ENCODE measurements at regions not wholly inside any gene's neighbourhood (a gene's known extent, or its start where the extent isn't known, plus 50 kb on each side); places are given as distances from the start of the nearest gene placed in this dataset.
A peak's percentile ranks its signal among the peaks of the same experiment; 100 is the strongest.

DNA sequence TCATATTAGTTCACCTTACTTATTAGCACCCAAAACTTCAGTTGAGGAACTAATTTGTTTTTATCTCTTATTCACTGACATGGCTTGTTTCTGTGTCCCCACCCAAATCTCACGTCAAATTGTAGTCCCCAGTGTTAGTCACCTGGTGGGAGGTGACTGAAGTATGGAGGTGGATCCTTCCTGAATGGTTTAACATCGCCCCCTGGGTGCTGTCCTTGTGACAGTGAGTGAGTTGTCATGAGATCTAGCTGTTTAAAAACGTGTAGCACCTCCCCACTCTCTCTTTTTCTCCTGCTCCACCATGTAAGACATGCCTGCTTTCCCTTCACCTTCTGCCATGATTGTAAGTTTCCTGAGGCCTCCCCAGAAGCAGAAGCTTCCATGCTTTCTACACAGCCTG lies 75.0 kb upstream of the HECTD2 start:
- intact Hi-C loops (cut with DNase I) = no loop called here
- DNase-seq = no peak

DNA sequence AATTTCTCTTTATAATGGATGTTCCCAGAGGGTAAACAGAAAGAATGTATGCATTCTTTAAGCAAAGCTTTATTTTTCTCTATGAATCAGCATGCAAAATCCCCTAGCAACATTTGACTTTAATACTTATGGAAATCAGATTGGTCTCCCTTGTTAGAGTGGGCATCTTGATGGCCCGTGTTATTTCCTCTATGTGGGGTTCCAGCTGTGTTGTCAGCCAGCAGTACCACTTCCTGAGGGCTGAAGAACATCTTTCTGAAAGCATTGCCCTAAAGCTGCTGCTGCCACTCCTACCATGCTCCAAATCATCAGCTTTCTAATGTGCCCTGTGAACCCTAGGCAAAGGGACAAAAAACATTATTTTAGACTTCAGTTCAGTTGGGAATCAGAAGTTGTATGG lies 70.4 kb upstream of the HECTD2 start:
- no peak for DNase-seq
- intact Hi-C loops (cut with DNase I) = no loop called here

DNA sequence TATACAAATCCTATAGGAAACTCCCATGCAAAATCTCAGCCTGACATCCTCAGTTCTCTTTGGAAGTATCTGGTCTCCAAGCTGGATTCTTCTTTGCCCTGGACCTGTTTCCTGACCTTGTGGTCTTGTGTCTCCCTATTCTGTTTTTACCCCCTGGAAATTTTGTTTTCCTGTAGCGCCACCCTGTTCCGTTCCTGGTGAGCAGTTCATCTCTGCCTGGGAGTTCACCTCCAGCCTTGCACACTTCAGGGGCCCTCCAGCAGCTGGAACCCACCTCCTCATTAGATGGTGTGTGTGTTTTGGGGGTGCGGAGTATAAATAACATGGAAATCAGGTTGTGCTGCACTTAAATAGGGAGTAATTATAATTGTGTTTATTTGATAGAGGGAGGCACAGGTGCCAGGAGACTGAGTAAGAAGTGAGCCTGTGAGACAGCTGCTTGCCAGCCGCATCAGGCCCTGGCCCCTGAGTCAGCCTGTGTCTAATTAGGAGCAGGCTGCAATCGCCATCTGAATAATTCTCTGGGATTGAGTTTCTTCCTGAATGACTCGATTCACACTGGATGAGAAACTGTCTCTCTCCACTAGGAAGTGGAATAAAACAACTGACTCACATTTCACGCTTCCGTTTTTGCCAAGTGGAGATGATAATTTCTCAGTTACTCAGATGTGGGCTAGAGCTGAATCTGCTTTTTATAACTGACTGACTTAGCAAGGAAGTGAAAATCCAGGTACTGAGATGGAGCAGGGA lies 69.4 kb upstream of the HECTD2 start:
- DNase-seq = peak in 9 of 10 donors; percentile 11 to 94 (median 44)
- intact Hi-C loops (cut with DNase I) = no loop called here

DNA sequence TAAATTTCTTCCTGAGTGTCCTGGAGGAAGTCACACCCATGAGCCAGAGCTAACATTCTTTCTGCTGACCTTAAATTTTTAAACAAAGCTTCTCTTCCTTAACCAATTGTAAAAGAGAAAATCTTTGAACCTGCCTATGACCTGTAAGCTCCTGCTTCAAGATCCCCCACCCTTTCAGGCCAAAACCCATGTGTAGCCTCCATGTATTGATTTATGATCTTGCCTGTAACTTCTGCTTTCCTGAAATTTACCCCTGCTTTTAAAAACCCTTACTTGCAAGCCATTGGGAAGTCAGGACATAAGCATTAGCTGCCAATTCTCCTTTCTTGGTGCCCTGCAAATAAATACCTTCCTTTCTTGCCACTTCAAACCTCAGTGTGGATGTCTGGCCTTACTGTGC lies 68.5 kb upstream of the HECTD2 start:
- intact Hi-C loops (cut with DNase I) = no loop called here
- no peak for DNase-seq

DNA sequence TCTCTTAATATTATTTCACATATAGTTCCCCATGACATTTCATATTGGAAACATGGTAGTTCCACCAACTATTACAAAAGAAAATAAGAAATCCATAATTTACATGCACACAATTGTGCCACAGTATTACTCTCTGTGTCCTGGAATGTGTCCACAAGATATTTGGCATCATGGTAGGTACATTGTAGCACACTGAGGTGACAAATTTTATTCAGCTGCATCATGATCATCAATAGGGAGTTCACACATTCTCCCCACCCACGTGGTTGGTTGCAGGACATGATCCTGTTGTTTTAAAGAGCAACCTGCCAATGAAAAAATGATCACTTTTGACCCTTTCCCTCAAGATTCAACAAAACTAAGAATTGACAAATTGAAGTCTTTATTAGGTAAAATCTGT lies 67.1 kb upstream of the HECTD2 start:
- intact Hi-C loops (cut with DNase I) = no loop called here
- DNase-seq = no peak

DNA sequence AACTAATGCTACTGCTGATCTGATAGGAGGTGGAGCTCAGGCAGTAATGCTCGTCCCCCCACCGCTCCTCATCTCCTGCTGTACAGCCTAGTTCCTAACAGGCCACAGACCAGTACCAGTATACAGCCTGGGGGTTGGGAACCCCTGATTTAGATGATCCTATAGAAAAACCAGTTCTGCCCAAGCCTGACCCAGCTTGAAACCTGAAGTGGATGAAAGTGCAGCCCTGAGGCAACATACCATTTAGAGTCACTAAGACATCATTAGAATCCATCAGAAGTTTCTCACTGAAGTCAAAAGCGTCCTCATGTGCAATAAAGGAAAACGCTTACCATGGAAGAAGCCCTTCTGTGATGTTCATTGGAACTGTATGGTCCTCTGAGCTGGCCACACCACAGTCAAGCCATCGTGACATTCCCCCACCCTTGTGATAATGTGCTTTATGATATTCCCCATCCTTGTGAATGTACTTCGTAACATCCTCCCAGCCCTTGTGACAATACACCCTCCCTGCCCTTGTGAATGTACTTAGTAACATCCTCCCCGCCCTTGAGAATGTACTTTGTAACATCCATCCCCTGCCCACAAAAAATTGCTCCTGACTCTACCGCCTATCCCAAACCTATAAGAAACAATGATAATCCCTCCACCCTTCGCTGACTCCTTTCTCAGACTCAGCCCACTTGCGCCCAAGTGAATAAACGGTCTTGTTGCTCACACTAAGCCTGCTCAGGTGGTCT lies 65.9 kb upstream of the HECTD2 start:
- DNase-seq = no peak
- intact Hi-C loops (cut with DNase I) = no loop called here

DNA sequence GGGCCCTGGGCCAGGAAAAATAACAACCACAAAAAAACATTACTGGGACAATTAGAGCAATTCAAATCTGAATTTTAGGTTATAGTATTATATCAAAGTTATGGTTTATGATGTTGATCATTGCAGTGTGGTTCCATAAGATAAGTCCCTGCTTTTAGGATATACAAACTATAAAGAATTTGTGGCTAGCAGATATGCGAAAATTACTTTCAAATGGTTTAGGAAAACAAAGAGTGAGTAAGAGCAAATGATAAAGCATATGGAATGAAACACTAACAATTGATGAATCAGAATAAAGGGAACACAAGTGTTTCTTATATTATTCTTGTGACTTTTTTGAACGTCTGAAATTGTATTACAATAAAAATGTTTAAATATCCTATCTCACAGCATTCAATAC lies 64.4 kb upstream of the HECTD2 start:
- intact Hi-C loops (cut with DNase I) = no loop called here
- DNase-seq = no peak

DNA sequence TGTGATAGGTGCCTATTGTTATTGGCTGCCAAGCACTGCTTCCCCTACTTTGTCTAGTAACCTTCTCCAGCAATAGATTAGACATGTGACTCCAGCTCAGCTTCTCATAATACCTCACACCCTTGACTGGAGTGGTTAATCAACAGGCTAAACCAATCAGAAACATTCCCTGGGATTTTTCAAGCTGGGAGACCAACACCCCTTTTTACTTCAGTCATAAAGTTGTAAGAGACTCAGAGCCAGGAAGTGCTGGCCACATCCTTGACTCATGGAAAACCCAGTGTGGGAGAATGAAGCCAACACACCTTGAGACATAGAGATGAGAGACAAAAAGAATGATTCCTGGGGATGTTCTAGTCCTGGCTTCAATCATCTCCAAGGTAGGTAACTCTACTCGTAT lies 62.6 kb upstream of the HECTD2 start:
- DNase-seq = no peak
- intact Hi-C loops (cut with DNase I) = no loop called here

DNA sequence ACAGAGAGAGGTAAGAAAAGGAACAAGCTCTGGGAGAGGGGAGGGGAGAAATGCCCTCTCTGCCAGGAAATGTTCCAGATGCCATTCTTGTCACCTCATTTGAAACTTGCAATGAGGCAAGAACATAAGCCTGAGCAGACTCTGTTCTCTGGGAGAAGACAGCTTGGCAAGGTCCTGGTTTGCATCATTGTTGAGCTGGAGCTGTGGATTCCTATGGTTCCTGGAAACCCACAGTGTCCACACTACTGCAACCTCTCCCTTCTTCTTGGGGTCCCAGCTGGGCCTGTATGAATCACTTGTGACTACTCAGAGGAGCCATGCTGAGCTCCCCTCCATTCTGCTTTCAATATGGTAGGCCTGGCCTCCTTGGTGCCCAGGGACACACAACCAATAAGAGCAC lies 60.8 kb upstream of the HECTD2 start:
- DNase-seq = peak in 4 of 10 donors; percentile 17 to 59 (median 24)
- intact Hi-C loops (cut with DNase I) = no loop called here

DNA sequence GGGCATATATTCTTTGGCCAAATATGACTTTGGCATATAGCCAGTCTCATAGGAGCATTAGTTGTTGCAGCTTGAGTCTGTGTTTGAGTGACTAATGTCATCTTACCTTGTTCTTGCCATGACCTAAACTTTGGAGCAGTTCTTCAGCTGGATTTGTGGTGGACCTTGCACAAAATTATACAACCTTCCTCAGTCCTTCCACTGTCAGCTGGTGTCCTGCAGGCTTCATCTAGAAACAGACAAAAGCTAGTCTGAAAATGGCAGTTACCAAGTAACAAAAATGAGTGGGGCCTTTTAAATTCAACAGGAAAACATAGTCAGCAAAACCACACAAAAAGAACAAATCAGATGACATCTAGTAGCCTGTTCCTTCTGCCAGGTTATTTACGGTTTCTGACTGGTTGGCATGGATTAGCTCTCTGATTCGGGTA lies 59.5 kb upstream of the HECTD2 start:
- DNase-seq = no peak
- intact Hi-C loops (cut with DNase I) = no loop called here

DNA sequence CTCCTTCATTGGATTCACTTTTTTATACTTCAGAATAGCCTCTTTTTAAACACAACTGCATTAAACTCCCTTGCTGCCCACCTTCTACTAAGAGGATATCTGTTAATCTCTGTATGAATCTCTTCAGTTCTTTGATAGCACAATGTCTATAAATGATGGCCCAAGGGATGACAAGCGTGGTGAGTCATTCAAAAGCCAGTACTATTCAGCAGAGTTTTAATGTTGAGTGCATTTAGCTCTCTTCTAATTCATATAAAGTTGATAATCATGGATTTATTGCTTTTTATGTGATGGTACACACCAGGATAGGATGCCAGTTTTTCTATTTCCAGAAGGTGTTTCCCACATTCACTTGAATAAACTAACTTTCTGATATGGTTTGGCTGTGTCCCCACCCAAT lies 57.4 kb upstream of the HECTD2 start:
- intact Hi-C loops (cut with DNase I) = no loop called here

DNA sequence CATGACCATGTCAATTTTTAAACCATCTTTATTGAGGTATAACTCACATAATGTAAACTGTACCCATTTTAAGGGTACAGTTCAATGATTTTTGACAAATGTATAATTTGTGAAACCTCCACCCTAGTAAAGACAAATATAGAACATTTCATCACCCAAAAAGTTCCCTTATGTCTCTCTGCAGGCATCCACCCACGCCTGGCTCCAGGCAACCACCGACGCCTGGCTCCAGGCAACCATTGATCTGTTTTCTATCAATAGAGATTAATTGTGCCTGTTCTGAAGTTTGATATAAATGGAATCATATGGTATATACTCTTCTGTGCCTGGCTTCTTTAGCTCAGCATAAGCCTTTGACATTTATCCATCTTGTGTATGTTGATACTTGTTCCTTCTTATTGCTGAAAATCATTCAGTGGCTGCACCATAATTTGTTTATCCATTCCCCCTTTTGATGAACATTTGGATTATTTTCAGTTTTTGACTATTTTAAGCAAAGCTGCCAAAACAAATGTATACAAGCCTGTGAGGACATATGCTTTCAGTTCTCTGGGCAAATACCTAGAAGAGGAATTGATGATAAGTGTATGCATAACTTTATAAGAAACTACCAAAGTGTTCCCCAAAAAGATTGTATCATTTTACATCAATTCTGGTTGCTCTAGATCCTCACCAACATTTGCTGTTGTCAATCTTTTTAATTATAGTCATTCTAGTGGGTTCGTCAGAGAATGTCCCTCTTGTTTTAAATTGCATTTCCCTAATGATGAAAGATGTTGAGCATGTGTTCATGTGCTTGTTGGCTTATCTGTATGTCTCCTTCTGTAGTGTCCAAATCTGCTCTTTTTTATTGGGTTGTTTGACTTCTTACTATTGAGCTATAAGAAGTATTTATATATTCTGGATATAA lies 55.7 kb upstream of the HECTD2 start:
- intact Hi-C loops (cut with DNase I) = no loop called here
- DNase-seq = peak in 2 of 10 donors; percentile 18 to 60

More for the DNA sequence above, 57.4 kb upstream of the HECTD2 start:
- no peak for DNase-seq

DNA sequence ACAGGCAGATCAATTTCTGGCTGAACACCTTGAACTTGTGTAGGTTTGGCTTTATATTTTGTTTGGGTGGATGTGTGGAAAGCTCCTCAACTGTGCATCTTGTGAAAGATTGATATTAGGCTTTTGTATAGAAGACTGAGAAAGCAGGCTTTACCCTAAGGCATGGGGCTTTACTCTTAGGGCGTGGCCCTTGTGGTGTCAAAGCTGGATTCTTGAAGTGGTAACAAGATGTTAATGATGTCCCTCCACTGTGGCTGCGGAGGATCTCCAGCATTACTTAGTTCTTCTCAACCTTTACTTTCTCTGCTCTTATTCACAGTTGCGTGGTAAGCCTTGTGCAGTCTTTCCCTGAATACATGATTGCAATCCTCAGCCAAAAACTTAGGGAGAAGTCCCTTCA lies 54.1 kb upstream of the HECTD2 start:
- intact Hi-C loops (cut with DNase I) = no loop called here
- no peak for DNase-seq

DNA sequence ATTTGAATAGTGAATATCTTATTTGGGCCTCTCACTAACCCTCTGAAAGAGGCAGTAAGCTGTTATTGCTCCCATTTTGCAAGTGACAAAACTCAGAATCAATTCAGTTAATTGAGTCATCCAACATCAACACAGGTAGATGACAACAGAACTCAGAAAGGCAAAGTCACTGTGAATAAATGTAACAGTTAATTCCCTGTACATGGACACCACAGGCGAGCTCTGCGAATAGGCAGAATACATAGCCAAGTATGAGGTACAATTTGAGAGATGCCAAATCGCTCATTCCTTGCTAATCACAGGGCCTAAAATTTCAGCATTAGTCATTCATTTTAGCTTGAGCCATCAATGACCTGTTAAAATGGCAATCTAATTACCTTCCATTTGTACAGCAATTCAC lies 52.6 kb upstream of the HECTD2 start:
- intact Hi-C loops (cut with DNase I) = no loop called here
- DNase-seq = no peak
